Mesendoderm (in vitro differentiated cells): ENCODE measurements at regions not wholly inside any gene's neighbourhood (a gene's known extent, or its start where the extent isn't known, plus 50 kb on each side); places are given as distances from the start of the nearest gene placed in this dataset.
A peak's percentile ranks its signal among the peaks of the same experiment; 100 is the strongest.

Experiments used
- DNase-seq: peaks from one replicate; pipeline ENCODE4 v3.0.0; 2013
- H2AK5ac ChIP-seq: 2 replicates; pipeline ENCODE4 v1.6.1; 2013; ENCODE audit warnings: low read length, inconsistent platforms
- H2BK120ac ChIP-seq: 2 replicates; pipeline ENCODE4 v1.6.1; 2013; ENCODE audit warnings: low read depth, mild to moderate bottlenecking, low read length, moderate library complexity, mixed read lengths
- H2BK15ac ChIP-seq: replicated peaks from 2 replicates; pipeline ENCODE4 v1.6.1; 2013; ENCODE audit warnings: low read depth, mild to moderate bottlenecking, moderate library complexity
- H2BK5ac ChIP-seq: 2 replicates; pipeline ENCODE4 v1.6.1; 2013; ENCODE audit warnings: low read length, inconsistent platforms
- H3K18ac ChIP-seq: 2 replicates; pipeline ENCODE4 v1.6.1; 2013; ENCODE audit warnings: mild to moderate bottlenecking, low read length, mixed read lengths
- H3K23ac ChIP-seq: one replicate; pipeline ENCODE4 v1.6.1; 2013; ENCODE audit warnings: low read length
- H3K27ac ChIP-seq: 2 replicates; pipeline ENCODE4 v1.5.1; 2013; ENCODE audit warnings: low read depth, mild to moderate bottlenecking, inconsistent platforms, low read length, moderate library complexity
- H3K27me3 ChIP-seq: 2 replicates; pipeline ENCODE4 v1.6.1; 2013; ENCODE audit warnings: low read length, control low read depth, mild to moderate bottlenecking, inconsistent platforms; ENCODE audit not compliant: insufficient read depth, poor library complexity
- H3K36me3 ChIP-seq: 2 replicates; pipeline ENCODE4 v1.6.1; 2013; ENCODE audit warnings: low read length, inconsistent platforms; ENCODE audit not compliant: control insufficient read depth, insufficient read depth
- H3K4ac ChIP-seq: one replicate; pipeline ENCODE4 v1.6.1; 2013; ENCODE audit warnings: low read depth, mild to moderate bottlenecking, low read length, moderate library complexity
- H3K4me1 ChIP-seq: 2 replicates; pipeline ENCODE4 v1.6.1; 2013; ENCODE audit warnings: low read depth, low read length, inconsistent platforms; ENCODE audit not compliant: control insufficient read depth
- H3K4me2 ChIP-seq: 2 replicates; pipeline ENCODE4 v1.6.1; 2013; ENCODE audit warnings: low read length
- H3K4me3 ChIP-seq: 2 replicates; pipeline ENCODE4 v1.5.1; 2013; ENCODE audit warnings: mild to moderate bottlenecking, low read length
- H3K56ac ChIP-seq: one replicate; pipeline ENCODE4 v1.6.1; 2013; ENCODE audit warnings: low read length
- H3K79me1 ChIP-seq: 2 replicates; pipeline ENCODE4 v1.6.1; 2013; ENCODE audit warnings: low read length, inconsistent platforms
- H3K79me2 ChIP-seq: 2 replicates; pipeline ENCODE4 v1.6.1; 2013; ENCODE audit warnings: mild to moderate bottlenecking, low read length; ENCODE audit not compliant: control insufficient read depth, insufficient read depth
- H3K9ac ChIP-seq: 2 replicates; pipeline ENCODE4 v1.6.1; 2013; ENCODE audit warnings: low read length, inconsistent platforms
- H4K5ac ChIP-seq: one replicate; pipeline ENCODE4 v1.6.1; 2013; ENCODE audit warnings: low read length
- H4K8ac ChIP-seq: one replicate; pipeline ENCODE4 v1.6.1; 2013; ENCODE audit warnings: low read depth, mild to moderate bottlenecking, control low read depth, low read length, moderate library complexity
- WGBS: extraction: QIAGEN DNeasy Blood & Tissue Kit; methylation state at CpG from one replicate; pipeline ENCODE4 v1.1.7; 2013; ENCODE audit warnings: low lambda C conversion rate, missing lambda C conversion rate; ENCODE audit not compliant: insufficient coverage; ENCODE audit errors: extremely low coverage; 5-methylcytosine and 5-hydroxymethylcytosine counted together

- no peaks in the 10 kb centered on the region for H3K27me3 ChIP-seq
- WGBS: no CpG with 5 or more reads among the region's 4 CpGs
- peak; percentile 15 for DNase-seq
- peaks cover 4% of the 10 kb centered on the region for H3K4me1 ChIP-seq
- no peak overlapping the region for H2BK120ac ChIP-seq
- no peak overlapping the region for H3K27ac ChIP-seq
- no peak overlapping the region for H3K18ac ChIP-seq
- no peak overlapping the region for H3K4me3 ChIP-seq
- H3K4me2 ChIP-seq: no peak overlapping the region
- H3K79me1 ChIP-seq: no peaks in the 10 kb centered on the region
- H4K5ac ChIP-seq: no peak overlapping the region
- no peak overlapping the region for H2BK5ac ChIP-seq
- no peak overlapping the region for H2AK5ac ChIP-seq
- no peaks in the 10 kb centered on the region for H3K36me3 ChIP-seq
- no peaks in the 10 kb centered on the region for H3K79me2 ChIP-seq
- no peak overlapping the region for H3K23ac ChIP-seq
- no peak overlapping the region for H3K56ac ChIP-seq
- H3K4ac ChIP-seq: no peak overlapping the region
- no peak overlapping the region for H2BK15ac ChIP-seq
- H3K9ac ChIP-seq: no peak overlapping the region
- H4K8ac ChIP-seq: no peak overlapping the region
Measured at GRCh38 chr7:80373429-80374032, 138.3 kb downstream of the GNAT3 start.

DNA sequence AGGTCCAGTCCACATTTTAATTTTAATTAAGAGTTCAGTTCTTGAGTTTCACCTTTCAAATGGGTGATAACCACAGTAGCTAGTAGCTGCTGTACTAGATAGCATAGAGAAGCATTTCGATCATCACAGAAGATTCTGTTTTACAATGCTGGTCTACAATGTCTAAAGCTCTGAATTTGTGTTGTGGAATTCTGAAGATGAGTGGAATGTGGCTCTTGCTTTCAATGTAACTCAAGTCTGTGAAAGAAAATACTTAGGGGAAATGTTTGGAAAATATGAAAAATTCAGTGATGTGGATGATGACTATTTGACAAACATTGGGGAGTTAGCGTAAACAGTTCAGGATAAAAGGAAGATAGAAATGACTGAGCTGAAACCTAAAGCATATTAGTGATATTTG lies 139.4 kb downstream of the GNAT3 start:
- DNase-seq: peak; percentile 39
- Histone ChIP-seq H3K4me1 (peaks cover 4% of the 10 kb centered on the region), H3K18ac (no peak overlapping the region), H2BK120ac (no peak overlapping the region), H3K79me2 (no peaks in the 10 kb centered on the region), H2BK15ac (no peak overlapping the region), H3K4me3 (no peak overlapping the region), H4K5ac (peak overlapping the region; percentile 21), H3K23ac (no peak overlapping the region), H3K79me1 (no peaks in the 10 kb centered on the region), H3K36me3 (no peaks in the 10 kb centered on the region), H2BK5ac (no peak overlapping the region), H3K27ac (no peak overlapping the region), H3K4me2 (no peak overlapping the region), H3K4ac (no peak overlapping the region), H3K27me3 (no peaks in the 10 kb centered on the region), H3K56ac (no peak overlapping the region), H4K8ac (no peak overlapping the region), H2AK5ac (no peak overlapping the region), H3K9ac (no peak overlapping the region)
- WGBS: no CpG with 5 or more reads among the region's 2 CpGs

- H3K4me2 ChIP-seq: no peak overlapping the region
Measured at GRCh38 chr7:80370587-80370986, 141.3 kb downstream of the GNAT3 start.

GRCh38 chr7:80369321-80369720 lies 142.5 kb downstream of the GNAT3 start:
- H2BK5ac ChIP-seq: peak overlapping the region; percentile 10
- peak overlapping the region; percentile 52 for H3K56ac ChIP-seq
- no CpG with 5 or more reads among the region's 7 CpGs for WGBS
- DNase-seq: peak; percentile 33
- peaks cover 4% of the 10 kb centered on the region for H3K4me1 ChIP-seq
- H3K23ac ChIP-seq: no peak overlapping the region
- H2BK120ac ChIP-seq: no peak overlapping the region
- H3K27me3 ChIP-seq: no peaks in the 10 kb centered on the region
- H3K36me3 ChIP-seq: no peaks in the 10 kb centered on the region
- H3K18ac ChIP-seq: peak overlapping the region; percentile 39
- no peak overlapping the region for H3K4ac ChIP-seq
- no peak overlapping the region for H2AK5ac ChIP-seq
- no peak overlapping the region for H3K4me2 ChIP-seq
- no peak overlapping the region for H4K8ac ChIP-seq
- H3K27ac ChIP-seq: no peak overlapping the region
- H3K79me1 ChIP-seq: no peaks in the 10 kb centered on the region
- no peak overlapping the region for H4K5ac ChIP-seq
- H2BK15ac ChIP-seq: no peak overlapping the region
- no peak overlapping the region for H3K9ac ChIP-seq
- no peak overlapping the region for H3K4me3 ChIP-seq
- H3K79me2 ChIP-seq: no peaks in the 10 kb centered on the region

More at GRCh38 chr7:80370587-80370986, 141.3 kb downstream of the GNAT3 start:
- Histone ChIP-seq H3K4me3 (no peak overlapping the region), H3K18ac (no peak overlapping the region), H3K56ac (no peak overlapping the region), H4K8ac (no peak overlapping the region), H3K4me1 (peaks cover 4% of the 10 kb centered on the region), H4K5ac (no peak overlapping the region), H3K27me3 (no peaks in the 10 kb centered on the region), H3K79me1 (no peaks in the 10 kb centered on the region), H2BK15ac (no peak overlapping the region), H3K27ac (no peak overlapping the region), H3K9ac (no peak overlapping the region), H3K79me2 (no peaks in the 10 kb centered on the region), H3K4ac (no peak overlapping the region), H2BK120ac (no peak overlapping the region), H2BK5ac (no peak overlapping the region), H3K23ac (no peak overlapping the region), H3K36me3 (no peaks in the 10 kb centered on the region), H2AK5ac (no peak overlapping the region)
- no peak for DNase-seq
- no CpG with 5 or more reads among the region's 1 CpG for WGBS

DNA sequence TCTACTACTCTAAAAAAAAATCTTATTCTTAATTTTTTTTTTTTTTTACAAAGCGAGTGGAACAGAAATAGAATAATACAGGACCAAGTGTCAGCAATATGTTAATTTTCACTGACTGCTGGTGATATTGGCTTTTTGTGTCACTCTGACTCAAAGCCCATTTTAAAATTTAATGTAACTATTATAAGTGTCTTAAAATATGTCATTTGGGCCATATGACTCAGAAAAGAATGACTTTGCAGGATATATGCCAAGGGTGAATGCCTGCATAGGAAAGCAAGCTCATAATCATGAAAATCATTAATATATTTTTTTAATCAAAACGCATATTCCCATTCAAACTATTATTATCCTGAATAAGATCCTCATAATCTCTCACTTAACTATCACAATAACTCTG lies 149.2 kb downstream of the GNAT3 start:
- H3K4me2 ChIP-seq: no peak overlapping the region
- no peak overlapping the region for H4K5ac ChIP-seq
- H3K27ac ChIP-seq: no peak overlapping the region
- no peak overlapping the region for H2BK120ac ChIP-seq
- H4K8ac ChIP-seq: no peak overlapping the region
- no peaks in the 10 kb centered on the region for H3K79me1 ChIP-seq
- WGBS: 100% methylated on average over 1 of the region's 2 CpGs
- H2AK5ac ChIP-seq: no peak overlapping the region
- H3K56ac ChIP-seq: no peak overlapping the region
- no peak for DNase-seq
- no peaks in the 10 kb centered on the region for H3K27me3 ChIP-seq
- H2BK5ac ChIP-seq: no peak overlapping the region
- no peak overlapping the region for H3K23ac ChIP-seq
- no peaks in the 10 kb centered on the region for H3K4me1 ChIP-seq
- H3K4ac ChIP-seq: no peak overlapping the region
- H3K36me3 ChIP-seq: no peaks in the 10 kb centered on the region
- H3K4me3 ChIP-seq: no peak overlapping the region
- H2BK15ac ChIP-seq: no peak overlapping the region
- H3K79me2 ChIP-seq: no peaks in the 10 kb centered on the region
- no peak overlapping the region for H3K9ac ChIP-seq
- no peak overlapping the region for H3K18ac ChIP-seq

DNA sequence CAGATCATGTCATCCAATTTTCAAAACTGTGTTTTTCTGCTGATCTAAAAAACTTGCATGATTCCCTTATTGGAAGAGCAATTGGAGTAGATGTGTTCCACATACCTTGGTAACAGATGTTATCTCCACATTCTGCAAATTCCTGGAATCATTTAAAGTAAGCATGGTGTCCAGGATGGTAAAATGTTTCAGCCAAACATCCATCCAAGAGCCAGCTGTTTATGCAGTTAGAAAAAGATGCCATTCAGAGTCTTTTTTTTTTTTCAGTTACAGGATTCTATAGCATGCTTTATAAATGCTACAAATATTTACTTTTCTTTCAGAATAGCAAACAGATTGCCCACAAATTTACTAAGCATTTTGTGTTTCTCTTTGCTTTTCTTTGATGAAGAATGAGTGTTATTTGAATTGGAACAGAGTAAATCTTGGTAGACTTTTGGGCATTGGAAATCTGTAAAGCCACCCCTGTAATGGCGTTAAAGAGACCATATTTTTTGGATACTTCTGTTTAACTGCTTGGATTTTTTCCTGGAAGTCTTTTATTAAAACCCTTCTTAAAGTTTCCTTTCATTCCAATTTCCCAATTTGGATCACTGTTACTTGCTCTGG lies 149.8 kb downstream of the GNAT3 start:
- Histone ChIP-seq H3K79me2 (no peaks in the 10 kb centered on the region), H2BK5ac (no peak overlapping the region), H3K18ac (no peak overlapping the region), H3K9ac (no peak overlapping the region), H3K4me2 (no peak overlapping the region), H4K5ac (no peak overlapping the region), H2BK15ac (no peak overlapping the region), H4K8ac (no peak overlapping the region), H3K23ac (no peak overlapping the region), H3K27me3 (no peaks in the 10 kb centered on the region), H2AK5ac (no peak overlapping the region), H3K79me1 (no peaks in the 10 kb centered on the region), H3K4ac (no peak overlapping the region), H3K36me3 (no peaks in the 10 kb centered on the region), H3K4me1 (no peaks in the 10 kb centered on the region), H2BK120ac (no peak overlapping the region), H3K4me3 (no peak overlapping the region), H3K27ac (no peak overlapping the region), H3K56ac (no peak overlapping the region)
- DNase-seq: peak; percentile 63
- no CpG with 5 or more reads among the region's 1 CpG for WGBS
